ENCODE measurements at regions not wholly inside any gene's neighbourhood (a gene's known extent, or its start where the extent isn't known, plus 50 kb on each side); places are given as distances from the start of the nearest gene placed in this dataset.

GRCh38 chrX:134101636-134102035, 116.2 kb upstream of the GPC3 start:
- ATAC-seq (ENCODE audit: insufficient number of reproducible peaks, low FRiP score, low read depth) (no peak), DNase-seq (ENCODE audit: low spot score) (no peak)
- Histone ChIP-seq H3K4me3 (no peak overlapping the region), H3K9me3 (no peaks in the 10 kb centered on the region), H3K27me3 (replicated peaks; ENCODE audit: insufficient read depth) (no peaks in the 10 kb centered on the region), H3K36me3 (no peaks in the 10 kb centered on the region), H3K27ac (no peak overlapping the region), H3K4me1 (ENCODE audit: control insufficient read depth in 1 of 2, low read depth in 2 of 2) (no peaks in the 10 kb centered on the region)
- TF ChIP-seq CTCF (IDR thresholded peaks at IDR 0.05): no peak

- no peaks in the 10 kb centered on the region for H3K27me3 ChIP-seq (replicated peaks; ENCODE audit: insufficient read depth)
- no peak overlapping the region for H3K27ac ChIP-seq
- no peak for TF ChIP-seq CTCF (IDR thresholded peaks at IDR 0.05)
- no peak overlapping the region for H3K4me3 ChIP-seq
- no peak for DNase-seq (ENCODE audit: low spot score)
- H3K36me3 ChIP-seq: no peaks in the 10 kb centered on the region
- H3K4me1 ChIP-seq (ENCODE audit: control insufficient read depth in 1 of 2, low read depth in 2 of 2): no peaks in the 10 kb centered on the region
- H3K9me3 ChIP-seq: no peaks in the 10 kb centered on the region
- ATAC-seq (ENCODE audit: insufficient number of reproducible peaks, low FRiP score, low read depth): no peak
Observed at GRCh38 chrX:134115270-134115669, 121.7 kb upstream of the CCDC160 start.

GRCh38 chrX:134137341-134137740, 99.6 kb upstream of the CCDC160 start:
- DNase-seq (ENCODE audit: low spot score): no peak
- no peak overlapping the region for H3K27ac ChIP-seq
- no peaks in the 10 kb centered on the region for H3K9me3 ChIP-seq
- no peaks in the 10 kb centered on the region for H3K36me3 ChIP-seq
- ATAC-seq (ENCODE audit: insufficient number of reproducible peaks, low FRiP score, low read depth): no peak
- H3K4me3 ChIP-seq: no peak overlapping the region
- H3K4me1 ChIP-seq (ENCODE audit: control insufficient read depth in 1 of 2, low read depth in 2 of 2): no peaks in the 10 kb centered on the region
- no peaks in the 10 kb centered on the region for H3K27me3 ChIP-seq (replicated peaks; ENCODE audit: insufficient read depth)
- no peak for TF ChIP-seq CTCF (IDR thresholded peaks at IDR 0.05)

- Histone ChIP-seq H3K36me3 (no peaks in the 10 kb centered on the region), H3K27me3 (replicated peaks; ENCODE audit: insufficient read depth) (no peaks in the 10 kb centered on the region), H3K4me1 (ENCODE audit: control insufficient read depth in 1 of 2, low read depth in 2 of 2) (no peaks in the 10 kb centered on the region), H3K9me3 (no peaks in the 10 kb centered on the region), H3K4me3 (no peak overlapping the region), H3K27ac (no peak overlapping the region)
- TF ChIP-seq CTCF (IDR thresholded peaks at IDR 0.05): no peak
- ATAC-seq (ENCODE audit: insufficient number of reproducible peaks, low FRiP score, low read depth): no peak
- DNase-seq (ENCODE audit: low spot score): no peak
Observed at GRCh38 chrX:134139090-134139489, 97.9 kb upstream of the CCDC160 start.

- ATAC-seq (ENCODE audit: insufficient number of reproducible peaks, low FRiP score, low read depth): no peak
- no peaks in the 10 kb centered on the region for H3K4me1 ChIP-seq (ENCODE audit: control insufficient read depth in 1 of 2, low read depth in 2 of 2)
- H3K27ac ChIP-seq: no peak overlapping the region
- H3K27me3 ChIP-seq (replicated peaks; ENCODE audit: insufficient read depth): no peaks in the 10 kb centered on the region
- no peaks in the 10 kb centered on the region for H3K36me3 ChIP-seq
- H3K9me3 ChIP-seq: no peaks in the 10 kb centered on the region
- H3K4me3 ChIP-seq: no peak overlapping the region
- TF ChIP-seq CTCF (IDR thresholded peaks at IDR 0.05): no peak
- no peak for DNase-seq (ENCODE audit: low spot score)
Observed at GRCh38 chrX:134144231-134144630, 92.8 kb upstream of the CCDC160 start.

Data from thoracic aorta (tissue), 2 donors.